Right lobe of liver (tissue), 6 donors: ENCODE measurements at regions not wholly inside any gene's neighbourhood (a gene's known extent, or its start where the extent isn't known, plus 50 kb on each side); places are given as distances from the start of the nearest gene placed in this dataset.
"Not testable (repeated sequence)": the region's sequence is repeated elsewhere in the genome, so short reads cannot be mapped to it uniquely, and the experiment has no call there.

Experiments
- ATAC-seq, 4 donors: fragments of 200-7000 bp; cut with Tn5 transposase; one replicate each; pipeline ENCODE4 v1.9.1; 2020; ENCODE audit warnings: mild to moderate bottlenecking in 4 of 4, moderate library complexity in 4 of 4
- DNase-seq, 3 donors: peaks; one replicate each; pipeline ENCODE4 v3.0.0-alpha.2; 2020
- H3K27ac ChIP-seq, 3 donors: fragments of 200-600 bp; one replicate each; pipeline ENCODE4 v1.8.0; 2022
- H3K27me3 ChIP-seq, 2 donors: fragments of 200-600 bp; one replicate each; pipeline ENCODE4 v1.8.0; 2022
- H3K36me3 ChIP-seq, 4 donors: fragments of 200-600 bp; sonication (generic) in 1 of 4; one replicate each; pipeline versions ENCODE4 v1.5.1 to v1.8.0; 2017 to 2022; ENCODE audit warnings: control low read depth in 1 of 4
- H3K4me1 ChIP-seq, 4 donors: fragments of 200-600 bp; sonication (generic) in 1 of 4; one replicate each; pipeline versions ENCODE4 v1.5.1 to v1.8.0; 2017 to 2022; ENCODE audit warnings: control low read depth in 1 of 4
- H3K4me3 ChIP-seq, 3 donors: fragments of 200-600 bp; one replicate each; pipeline ENCODE4 v1.8.0; 2022
- H3K9me3 ChIP-seq, 4 donors: fragments of 200-600 bp; sonication (generic) in 1 of 4; one replicate each; pipeline versions ENCODE4 v1.5.1 to v1.8.0; 2017 to 2022; ENCODE audit warnings: control low read depth in 1 of 4
- POLR2A ChIP-seq: fragments of 450-650 bp; IDR thresholded peaks from one replicate; pipeline ENCODE4 v1.6.1; 2017; ENCODE audit warnings: antibody characterized with exemption, mild to moderate bottlenecking
- WGBS: methylation state at CpG from one replicate; pipeline ENCODE4 v1.1.6; 2018; ENCODE audit warnings: low coverage, low lambda C conversion rate; ENCODE audit not compliant: insufficient coverage; ENCODE audit errors: missing lambda C conversion rate; 5-methylcytosine and 5-hydroxymethylcytosine counted together
- intact Hi-C, 2 donors: fragments of 100-400 bp; cut with DNase I; formaldehyde crosslinking; loops; one replicate each; pipeline versions ENCODE4 v1.11.2 to v1.14.1; 2022
- TF ChIP-seq, protein P1 (sequence below), 4 donors: fragments of 200-600 bp in 3 of 4; fragments of 450-650 bp in 1 of 4; IDR thresholded peaks; one replicate each; pipeline versions ENCODE4 v1.5.1 to v1.8.0; 2016 to 2022; ENCODE audit warnings: antibody characterized with exemption in 4 of 4, mild to moderate bottlenecking in 2 of 4
- donor health status: DM: no; HTN: yes; CAD: no.
- donor health status: DM: no; HTN: no; CAD: no.
- donor health status: DM: no; HTN: no; CAD: no.
- donor health status: DM: no; HTN: yes; CAD: no.
- donor health status: DM: no; HTN: yes; CAD: no.

DNA sequence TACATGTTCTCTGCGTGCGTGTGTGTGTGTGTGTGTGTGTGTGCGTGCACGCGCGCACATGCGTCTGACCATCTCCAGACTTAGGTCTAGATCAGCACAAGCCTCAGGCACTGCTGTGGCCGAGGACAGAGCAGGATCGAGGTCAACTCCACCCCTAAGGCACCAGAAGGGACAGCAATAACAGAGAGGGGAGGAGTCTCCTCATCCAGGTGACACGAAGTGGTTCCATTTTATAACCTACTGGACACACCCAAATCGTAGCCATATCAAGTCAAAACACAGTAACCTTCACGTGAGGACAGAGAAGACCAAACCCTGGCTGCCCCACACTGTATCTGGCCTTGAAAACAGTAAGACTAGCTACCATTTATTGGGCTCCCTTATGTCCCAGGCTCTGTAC, 224.1 kb downstream of the FGFR2 start:
- intact Hi-C loops = no loop called here
- WGBS = 65% methylated on average over 6 of the region's 12 CpGs
- Histone ChIP-seq H3K4me1 (no peaks in the 10 kb centered on the region), H3K4me3 (no peak overlapping the region), H3K27me3 (no peaks in the 10 kb centered on the region), H3K9me3 (no peaks in the 10 kb centered on the region), H3K36me3 (no peaks in the 10 kb centered on the region), H3K27ac (no peak overlapping the region)
- TF ChIP-seq POLR2A = no peak
- no peak for ATAC-seq
- DNase-seq = no peak

DNA sequence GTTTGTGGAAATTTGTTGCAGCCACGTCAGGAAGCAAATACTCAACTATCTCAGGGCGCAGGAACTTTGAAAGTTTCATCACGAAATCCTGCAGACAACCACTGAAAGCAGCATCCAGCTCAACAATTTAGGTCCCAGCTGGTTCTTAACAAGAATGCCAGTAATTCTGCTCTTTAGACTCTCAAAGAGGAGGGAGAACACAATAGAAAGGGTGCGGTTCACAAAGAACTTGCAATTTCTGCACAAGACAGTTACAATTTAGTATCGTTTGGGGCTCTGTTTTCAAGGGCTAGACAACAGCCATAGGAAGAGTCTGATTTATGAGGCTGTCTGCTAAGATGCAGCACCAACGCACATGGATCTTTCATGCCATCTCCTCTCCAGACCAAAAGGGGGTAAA, 223.1 kb downstream of the FGFR2 start:
- WGBS = 74% methylated on average over 6 of the region's 6 CpGs
- no peaks in the 10 kb centered on the region for H3K36me3 ChIP-seq
- H3K4me3 ChIP-seq = no peak overlapping the region
- no peak overlapping the region for H3K27ac ChIP-seq
- TF ChIP-seq POLR2A = no peak
- TF ChIP-seq, protein P1, sequence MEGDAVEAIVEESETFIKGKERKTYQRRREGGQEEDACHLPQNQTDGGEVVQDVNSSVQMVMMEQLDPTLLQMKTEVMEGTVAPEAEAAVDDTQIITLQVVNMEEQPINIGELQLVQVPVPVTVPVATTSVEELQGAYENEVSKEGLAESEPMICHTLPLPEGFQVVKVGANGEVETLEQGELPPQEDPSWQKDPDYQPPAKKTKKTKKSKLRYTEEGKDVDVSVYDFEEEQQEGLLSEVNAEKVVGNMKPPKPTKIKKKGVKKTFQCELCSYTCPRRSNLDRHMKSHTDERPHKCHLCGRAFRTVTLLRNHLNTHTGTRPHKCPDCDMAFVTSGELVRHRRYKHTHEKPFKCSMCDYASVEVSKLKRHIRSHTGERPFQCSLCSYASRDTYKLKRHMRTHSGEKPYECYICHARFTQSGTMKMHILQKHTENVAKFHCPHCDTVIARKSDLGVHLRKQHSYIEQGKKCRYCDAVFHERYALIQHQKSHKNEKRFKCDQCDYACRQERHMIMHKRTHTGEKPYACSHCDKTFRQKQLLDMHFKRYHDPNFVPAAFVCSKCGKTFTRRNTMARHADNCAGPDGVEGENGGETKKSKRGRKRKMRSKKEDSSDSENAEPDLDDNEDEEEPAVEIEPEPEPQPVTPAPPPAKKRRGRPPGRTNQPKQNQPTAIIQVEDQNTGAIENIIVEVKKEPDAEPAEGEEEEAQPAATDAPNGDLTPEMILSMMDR (IDR thresholded peaks at IDR 0.05) = no peak
- intact Hi-C loops = no loop called here
- no peaks in the 10 kb centered on the region for H3K4me1 ChIP-seq
- H3K9me3 ChIP-seq = no peaks in the 10 kb centered on the region
- ATAC-seq = no peak
- H3K27me3 ChIP-seq = no peaks in the 10 kb centered on the region
- DNase-seq = no peak

DNA sequence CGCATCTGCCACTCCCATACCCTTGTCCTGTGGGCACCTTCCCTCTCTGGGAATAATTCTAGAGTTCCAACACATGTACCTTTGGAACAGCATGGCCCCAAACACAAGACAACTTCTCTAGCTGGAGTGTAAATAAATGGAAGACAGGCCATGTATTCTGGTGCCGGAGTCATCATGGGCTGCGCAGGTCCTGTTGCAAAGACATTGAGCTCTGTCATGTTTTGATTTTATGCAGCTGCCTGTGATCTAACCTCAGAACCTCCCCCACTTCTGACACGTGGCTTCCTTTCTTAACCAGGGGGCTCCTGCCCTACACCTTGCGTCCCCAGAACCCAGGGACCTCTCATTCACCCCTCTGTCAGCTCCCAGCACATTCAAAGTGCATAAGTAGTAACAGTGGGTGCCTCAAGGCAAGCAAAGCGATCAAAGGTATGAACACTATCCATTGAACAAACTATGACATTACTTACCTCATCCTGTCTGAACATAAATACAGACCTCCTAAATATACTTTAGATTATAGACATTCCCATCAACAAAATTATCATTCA, 219.9 kb downstream of the FGFR2 start:
- intact Hi-C loops = no loop called here
- DNase-seq (no peak), ATAC-seq (no peak)
- no peak overlapping the region for H3K4me3 ChIP-seq
- H3K27ac ChIP-seq = no peak overlapping the region
- no peaks in the 10 kb centered on the region for H3K36me3 ChIP-seq
- no peak for TF ChIP-seq POLR2A
- TF ChIP-seq, protein P1 (IDR thresholded peaks at IDR 0.05) = no peak
- H3K9me3 ChIP-seq = no peaks in the 10 kb centered on the region
- no peaks in the 10 kb centered on the region for H3K4me1 ChIP-seq
- 57% methylated on average over 2 of the region's 6 CpGs for WGBS
- no peaks in the 10 kb centered on the region for H3K27me3 ChIP-seq

DNA sequence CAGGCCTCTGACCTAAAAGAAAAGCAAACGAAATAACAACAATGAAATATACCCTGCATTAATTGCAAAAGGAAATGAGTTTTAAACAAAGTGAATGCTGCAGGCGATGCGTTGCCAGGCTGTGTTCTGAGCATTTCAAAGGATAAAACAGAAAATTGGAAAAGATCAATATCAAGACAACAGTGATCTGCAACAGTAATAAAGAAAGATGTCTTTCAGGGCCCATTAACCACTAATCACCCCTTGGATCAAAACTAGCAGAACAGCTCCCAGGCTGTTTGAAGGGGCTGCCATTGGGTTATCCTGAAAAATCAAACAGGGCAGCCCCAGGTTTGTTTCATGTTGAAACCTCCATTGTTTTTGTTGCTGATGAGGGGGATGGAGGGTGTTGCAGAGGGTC, 219.2 kb downstream of the FGFR2 start:
- intact Hi-C loops = no loop called here
- DNase-seq = no peak
- no peak for TF ChIP-seq POLR2A
- TF ChIP-seq, protein P1 (IDR thresholded peaks at IDR 0.05) = no peak
- Histone ChIP-seq H3K27me3 (no peaks in the 10 kb centered on the region), H3K27ac (no peak overlapping the region), H3K4me1 (no peaks in the 10 kb centered on the region), H3K36me3 (no peaks in the 10 kb centered on the region), H3K4me3 (no peak overlapping the region), H3K9me3 (no peaks in the 10 kb centered on the region)
- 76% methylated on average over 3 of the region's 3 CpGs for WGBS
- ATAC-seq = no peak

DNA sequence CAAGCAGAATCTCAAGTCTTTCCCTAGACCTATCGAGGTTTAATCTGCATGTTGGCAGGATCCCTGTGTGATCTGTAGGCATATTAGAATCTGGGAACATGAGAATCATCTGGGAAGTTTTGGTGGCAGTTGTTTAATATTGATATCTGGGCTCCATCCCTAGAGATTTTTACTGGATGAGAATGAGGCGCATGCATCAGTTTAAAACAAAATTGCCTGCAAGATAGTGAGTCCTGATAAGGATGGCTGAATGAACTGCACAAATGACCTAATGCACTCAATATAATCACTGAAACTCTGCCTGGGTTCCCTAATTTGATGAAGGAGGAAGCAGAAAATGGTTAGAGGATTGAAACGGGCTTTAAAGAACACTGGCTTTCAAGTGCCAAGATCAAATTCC, 218.0 kb downstream of the FGFR2 start:
- H3K9me3 ChIP-seq = no peaks in the 10 kb centered on the region
- intact Hi-C loops = no loop called here
- no peak overlapping the region for H3K4me3 ChIP-seq
- no peak overlapping the region for H3K27ac ChIP-seq
- no peaks in the 10 kb centered on the region for H3K36me3 ChIP-seq
- no peak for DNase-seq
- WGBS = 62% methylated on average over 3 of the region's 3 CpGs
- no peaks in the 10 kb centered on the region for H3K27me3 ChIP-seq
- no peak for ATAC-seq
- no peak for TF ChIP-seq POLR2A
- TF ChIP-seq, protein P1 (IDR thresholded peaks at IDR 0.05) = no peak
- H3K4me1 ChIP-seq = no peaks in the 10 kb centered on the region

DNA sequence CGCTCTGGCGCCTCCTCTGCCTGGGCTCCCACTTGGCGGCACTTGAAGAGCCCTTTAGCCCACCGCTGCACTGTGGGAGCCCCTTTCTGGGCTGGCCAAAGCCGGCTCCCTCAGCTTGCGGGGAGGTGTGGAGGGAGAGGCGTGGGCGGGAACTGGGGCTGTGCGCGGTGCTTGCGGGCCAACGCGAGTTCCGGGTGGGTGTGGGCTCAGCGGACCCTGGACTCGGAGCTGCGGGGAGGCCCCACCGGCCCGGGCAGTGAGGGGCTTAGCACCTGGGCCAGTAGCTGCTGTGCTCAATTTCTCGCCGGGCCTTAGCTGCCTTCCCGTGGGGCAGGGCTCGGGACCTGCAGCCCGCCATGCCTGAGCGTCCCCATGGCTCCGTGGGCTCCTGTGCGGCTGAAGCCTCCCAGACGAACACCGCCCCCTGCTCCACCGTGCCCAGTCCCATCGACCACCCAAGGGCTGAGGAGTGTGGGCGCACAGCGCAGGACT, 216.2 kb downstream of the FGFR2 start:
- H3K27ac ChIP-seq, ATAC-seq, H3K4me3 ChIP-seq, H3K9me3 ChIP-seq, H3K36me3 ChIP-seq, DNase-seq, intact Hi-C loops, H3K27me3 ChIP-seq, H3K4me1 ChIP-seq: not testable (repeated sequence)
- no CpG with 5 or more reads among the region's 33 CpGs for WGBS
